ENCODE measurements at regions not wholly inside any gene's neighbourhood (a gene's known extent, or its start where the extent isn't known, plus 50 kb on each side); places are given as distances from the start of the nearest gene placed in this dataset.

DNA sequence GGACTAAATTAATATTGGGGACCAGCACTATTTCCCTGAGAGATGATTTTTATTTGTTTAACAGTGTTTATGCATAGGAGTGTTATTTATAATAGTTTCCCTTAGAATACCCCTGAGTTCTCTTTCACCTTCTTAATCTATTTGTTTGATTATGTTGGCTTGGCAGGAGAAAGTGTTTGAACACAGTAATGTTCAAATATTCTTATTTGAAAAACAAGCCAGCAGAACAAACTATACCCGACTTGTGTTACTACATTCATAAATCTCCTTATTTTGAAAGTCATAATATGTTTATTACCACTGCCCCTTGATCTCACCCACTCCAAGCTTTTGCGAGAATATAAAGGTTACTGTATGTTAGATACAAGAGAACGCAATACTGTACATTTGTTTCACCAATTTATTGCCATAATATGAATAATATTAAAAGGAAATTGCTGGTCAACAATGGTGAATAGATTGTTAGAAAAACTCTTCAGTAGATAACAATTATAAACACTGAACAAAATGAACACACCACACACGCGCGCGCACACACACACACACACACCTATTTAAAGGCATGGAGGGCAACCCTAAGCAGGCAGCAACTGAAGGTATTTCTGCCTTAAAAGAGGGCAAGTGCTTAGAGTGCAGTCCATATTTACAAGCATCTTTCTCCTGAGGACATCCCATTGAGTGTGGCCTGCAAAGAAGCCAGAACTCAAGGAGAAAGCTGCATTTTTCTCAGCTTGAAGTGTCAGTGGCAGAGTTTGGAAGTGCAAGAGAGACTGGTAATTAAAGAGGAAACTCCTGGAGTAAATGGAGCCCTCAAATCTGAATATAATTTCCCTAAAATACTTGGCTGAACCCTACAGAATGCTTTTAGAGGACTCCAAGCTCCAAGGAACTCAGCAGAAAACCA lies 279.4 kb upstream of the MAN1A1 start:
- in situ Hi-C loops (cut with HindIII; ENCODE audit: low sequenced_read_pairs): no loop called here

DNA sequence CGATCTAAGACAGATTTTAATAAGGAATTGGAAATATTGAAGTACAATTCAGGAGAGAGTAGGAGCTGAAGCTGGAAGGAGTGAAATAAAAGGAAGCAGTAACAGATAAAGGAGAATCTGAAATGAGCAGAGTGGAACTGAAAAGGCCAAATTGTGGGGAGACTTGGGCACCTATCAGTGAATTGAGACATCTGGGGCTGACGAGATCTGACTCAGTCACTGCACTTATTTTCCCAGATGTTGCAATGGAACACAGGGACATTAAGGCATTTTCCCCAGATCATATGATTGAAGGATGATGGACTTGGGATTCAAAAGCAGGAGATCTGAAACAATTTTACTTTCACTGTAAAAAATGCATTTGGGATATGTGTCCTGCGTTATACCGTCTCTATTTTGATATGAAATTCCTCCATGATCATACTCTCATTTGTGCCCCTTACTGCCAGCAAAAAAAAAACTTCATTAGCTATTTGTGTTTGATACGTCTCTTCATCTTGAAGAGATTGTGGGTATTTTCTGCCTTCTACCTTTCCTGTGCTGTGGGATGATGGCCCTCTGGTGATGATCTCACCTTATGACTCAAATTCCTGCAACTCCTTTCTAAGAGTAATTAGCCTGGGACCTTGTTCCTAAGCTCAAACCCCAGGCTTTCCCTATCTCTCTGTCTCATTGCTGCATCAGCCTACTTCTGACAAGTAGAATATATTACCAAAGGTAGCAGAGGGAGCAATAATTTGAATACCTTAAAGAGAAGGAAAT lies 278.5 kb upstream of the MAN1A1 start:
- in situ Hi-C loops (cut with HindIII; ENCODE audit: low sequenced_read_pairs): no loop called here

GRCh38 chr6:119626884-119627619 lies 277.5 kb upstream of the MAN1A1 start:
- in situ Hi-C loops (cut with HindIII; ENCODE audit: low sequenced_read_pairs): no loop called here

DNA sequence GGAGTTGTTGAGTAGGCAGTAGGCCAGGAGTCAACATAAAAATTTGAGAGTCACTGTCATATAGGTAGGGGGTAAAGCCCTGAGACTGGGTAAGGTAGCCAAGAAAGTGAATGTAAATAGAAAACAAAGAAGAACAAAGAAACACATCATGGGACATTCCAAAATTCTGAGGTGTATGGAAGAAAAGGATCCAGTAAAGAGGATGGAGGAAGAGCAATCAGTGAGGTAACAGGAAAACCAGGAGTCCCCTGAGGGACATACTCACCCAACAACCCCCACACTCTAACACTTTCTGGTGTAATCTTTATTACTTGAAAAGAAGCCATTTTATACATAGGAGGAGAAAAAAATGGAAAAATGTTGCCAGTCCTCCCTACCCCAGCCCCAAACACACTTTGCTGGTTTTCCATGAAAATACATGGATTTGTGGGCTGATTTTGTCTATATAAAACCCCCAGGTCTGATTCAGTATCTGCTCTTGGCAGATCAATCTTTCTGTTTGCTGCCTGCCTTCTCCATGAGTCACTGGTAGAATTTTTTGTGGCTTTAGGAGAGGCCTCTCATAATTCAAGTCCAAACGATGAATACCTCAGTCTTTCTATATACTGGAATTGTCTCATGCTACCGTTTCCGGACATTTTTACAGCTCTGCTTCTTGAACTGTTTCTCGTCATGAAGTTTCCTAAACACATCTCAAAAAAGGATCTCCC lies 271.4 kb upstream of the MAN1A1 start:
- in situ Hi-C loops (cut with HindIII; ENCODE audit: low sequenced_read_pairs): no loop called here

GRCh38 chr6:119614138-119614537 lies 264.6 kb upstream of the MAN1A1 start:
- in situ Hi-C loops (cut with HindIII; ENCODE audit: low sequenced_read_pairs): loop anchor here (5.0 kb wide), 1 partner anchor 33 kb away; no protein-coding TSS in a partner anchor

DNA sequence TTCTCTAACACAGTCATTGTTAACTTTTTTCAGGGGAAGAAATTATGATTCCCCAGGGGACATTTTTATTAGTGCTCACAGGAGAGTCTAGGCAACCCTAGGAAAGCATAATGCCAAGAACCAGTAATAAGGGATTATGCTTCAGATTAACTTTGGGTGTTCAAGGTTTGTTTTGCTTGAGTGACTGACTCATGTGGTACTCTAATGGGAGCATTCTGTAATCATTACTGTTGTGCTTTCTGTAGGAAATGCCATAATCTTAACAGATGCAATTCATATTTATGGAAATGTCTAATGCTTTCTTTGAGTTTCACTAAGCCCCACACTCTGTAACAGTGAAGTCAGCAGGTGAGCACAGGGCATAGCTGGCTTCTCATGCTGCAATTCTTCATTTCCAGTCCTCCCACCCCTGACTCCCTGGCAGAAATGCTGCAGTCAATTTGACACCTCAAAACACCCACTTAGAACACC lies 263.4 kb upstream of the MAN1A1 start:
- in situ Hi-C loops (cut with HindIII; ENCODE audit: low sequenced_read_pairs): loop anchor here (5.0 kb wide), 1 partner anchor 34 kb away; no protein-coding TSS in a partner anchor

DNA sequence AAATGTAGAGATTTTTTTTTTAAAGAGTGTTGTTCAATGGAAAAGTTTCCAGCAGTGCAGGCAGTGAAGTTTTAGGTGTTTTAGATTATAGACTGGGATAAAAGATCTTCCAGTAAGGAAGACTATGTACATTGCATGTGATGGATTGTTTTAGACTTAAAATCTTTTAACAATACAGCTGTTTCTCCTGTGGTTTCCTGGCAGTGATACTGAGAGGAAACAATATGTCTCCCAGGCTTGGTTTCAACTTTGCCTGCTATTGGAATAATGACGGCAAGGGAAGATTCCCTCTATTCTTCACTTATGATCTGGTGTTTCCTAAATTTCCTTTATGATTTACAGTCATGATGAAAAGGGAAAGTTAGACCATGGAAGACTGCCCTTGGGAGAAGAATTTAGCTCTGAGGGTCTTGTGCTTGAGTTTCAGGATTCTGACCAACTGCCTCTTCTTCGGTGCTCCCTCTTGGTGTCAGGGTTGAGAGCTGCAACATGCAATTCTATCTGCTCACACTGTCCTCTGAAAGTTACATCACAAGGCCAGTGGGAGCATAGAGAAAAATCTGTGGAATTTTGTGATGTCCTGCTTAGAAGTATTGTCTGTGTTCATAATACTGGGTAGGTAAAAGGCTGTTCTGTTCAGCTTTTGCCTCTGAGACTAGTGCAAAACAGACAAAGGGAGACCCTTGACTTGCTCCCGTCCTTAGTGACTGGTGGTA lies 262.8 kb upstream of the MAN1A1 start:
- in situ Hi-C loops (cut with HindIII; ENCODE audit: low sequenced_read_pairs): loop anchor here (5.0 kb wide), 1 partner anchor 35 kb away; no protein-coding TSS in a partner anchor

DNA sequence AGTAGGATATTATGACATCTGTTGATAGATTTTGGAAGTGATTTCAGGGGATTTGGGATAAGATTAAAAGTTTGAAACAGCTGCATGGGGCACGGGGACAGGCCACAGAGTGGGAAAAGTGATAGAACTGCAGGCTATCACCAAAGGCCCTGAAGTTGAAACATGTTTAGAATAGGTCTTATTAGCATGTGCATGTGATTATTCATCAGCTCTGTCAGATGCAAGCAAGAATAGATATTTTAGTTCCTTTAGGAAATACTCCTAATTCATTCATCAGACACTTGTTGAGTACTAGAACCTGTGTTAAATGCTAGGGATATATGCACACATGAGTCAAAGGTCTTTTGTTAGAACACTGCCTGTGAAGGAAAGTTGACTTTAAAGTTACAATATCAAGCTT lies 261.2 kb upstream of the MAN1A1 start:
- in situ Hi-C loops (cut with HindIII; ENCODE audit: low sequenced_read_pairs): loop anchor here (5.0 kb wide), 1 partner anchor 37 kb away; no protein-coding TSS in a partner anchor

DNA sequence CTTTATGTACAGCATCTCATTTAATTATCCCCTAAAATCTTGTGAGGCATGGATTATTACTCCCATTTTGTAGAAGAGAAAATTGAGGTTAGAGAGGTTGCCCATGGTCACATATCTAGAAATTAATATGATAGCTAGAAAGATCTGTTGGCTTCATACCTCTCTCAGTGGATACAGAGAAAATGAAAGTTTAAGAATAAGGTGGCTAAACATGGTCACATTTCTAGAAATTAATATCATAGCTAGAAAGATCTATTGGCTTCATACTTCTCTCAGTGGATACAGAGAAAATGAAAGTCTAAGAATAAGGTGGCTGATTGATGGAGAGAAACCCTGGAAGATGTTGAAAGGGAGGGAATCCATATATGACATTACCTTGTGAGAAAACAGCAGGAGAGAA lies 260.7 kb upstream of the MAN1A1 start:
- in situ Hi-C loops (cut with HindIII; ENCODE audit: low sequenced_read_pairs): loop anchor here (5.0 kb wide), 1 partner anchor 37 kb away; no protein-coding TSS in a partner anchor

- in situ Hi-C loops (cut with HindIII; ENCODE audit: low sequenced_read_pairs): loop anchor here (5.0 kb wide), 1 partner anchor 37 kb away; no protein-coding TSS in a partner anchor
These were observed 260.3 kb upstream of the MAN1A1 start for GRCh38 chr6:119609865-119610264.

GRCh38 chr6:119608994-119609393 lies 259.4 kb upstream of the MAN1A1 start:
- in situ Hi-C loops (cut with HindIII; ENCODE audit: low sequenced_read_pairs): no loop called here

- in situ Hi-C loops (cut with HindIII; ENCODE audit: low sequenced_read_pairs): no loop called here
These were observed 254.6 kb upstream of the MAN1A1 start for GRCh38 chr6:119604124-119604523.

DNA sequence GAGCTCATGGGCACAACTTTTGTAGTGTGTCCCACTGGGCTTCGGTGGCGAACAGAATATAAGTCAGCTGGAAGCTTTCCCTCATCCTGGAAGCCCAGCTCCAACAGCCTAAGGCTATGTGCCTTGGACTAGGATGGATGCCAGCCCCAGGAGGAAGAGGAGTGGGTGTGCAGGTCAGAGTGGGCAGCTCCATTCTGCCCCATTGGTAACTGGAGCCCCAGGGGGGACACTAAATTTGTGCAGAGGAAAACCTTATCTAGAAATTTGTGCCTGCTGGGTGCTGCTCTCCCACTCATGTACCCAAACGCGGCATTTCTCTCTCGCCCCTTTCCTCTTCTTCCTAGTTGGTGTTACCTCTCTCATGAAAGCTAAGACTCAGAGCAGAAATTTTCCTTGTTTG lies 253.9 kb upstream of the MAN1A1 start:
- in situ Hi-C loops (cut with HindIII; ENCODE audit: low sequenced_read_pairs): no loop called here

DNA sequence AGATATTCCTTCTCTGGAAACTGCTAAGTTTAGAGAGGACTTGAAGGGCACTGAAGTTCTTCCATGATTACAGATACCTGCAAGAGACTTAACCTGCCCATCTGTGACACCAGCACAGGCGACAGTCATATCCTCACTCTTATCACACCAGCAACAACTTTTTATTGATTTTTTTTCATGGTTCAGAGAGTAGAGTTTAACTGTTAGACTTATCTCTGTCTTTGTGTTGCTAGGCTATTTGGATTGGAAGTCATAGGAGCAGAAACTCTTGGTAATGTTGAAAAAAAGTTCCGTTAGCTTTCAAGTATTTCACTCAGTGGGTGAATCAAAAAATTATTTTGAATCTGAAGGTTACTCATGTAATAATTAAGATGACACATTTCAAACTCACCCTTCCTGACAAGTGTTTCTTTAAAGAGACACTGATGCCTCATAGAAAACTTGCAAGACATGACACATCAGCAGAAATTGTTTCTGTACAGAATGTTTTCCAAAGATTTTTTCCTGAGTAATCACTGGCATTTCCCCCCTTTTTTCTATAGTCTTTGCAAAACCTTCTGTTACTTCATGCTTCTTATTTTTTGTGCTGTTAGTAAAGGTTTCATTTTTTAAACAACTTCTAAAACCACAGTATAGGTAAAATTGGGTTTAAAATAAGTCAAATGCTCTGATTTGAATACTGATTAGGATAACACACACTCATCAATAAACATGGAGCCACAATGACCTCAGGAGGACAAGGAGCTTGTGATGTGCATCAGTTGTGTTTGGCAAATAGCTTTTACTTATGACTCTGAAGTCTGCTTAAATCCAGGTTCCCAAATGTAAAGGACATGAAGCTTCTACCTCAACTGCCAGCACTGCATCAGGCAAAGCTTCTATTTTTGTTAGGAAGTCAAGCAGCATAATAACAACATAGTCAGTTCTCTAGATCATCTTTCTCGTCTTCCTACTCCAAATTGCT lies 252.9 kb upstream of the MAN1A1 start:
- in situ Hi-C loops (cut with HindIII; ENCODE audit: low sequenced_read_pairs): no loop called here

GRCh38 chr6:119598883-119599282 lies 249.3 kb upstream of the MAN1A1 start:
- in situ Hi-C loops (cut with HindIII; ENCODE audit: low sequenced_read_pairs): no loop called here

DNA sequence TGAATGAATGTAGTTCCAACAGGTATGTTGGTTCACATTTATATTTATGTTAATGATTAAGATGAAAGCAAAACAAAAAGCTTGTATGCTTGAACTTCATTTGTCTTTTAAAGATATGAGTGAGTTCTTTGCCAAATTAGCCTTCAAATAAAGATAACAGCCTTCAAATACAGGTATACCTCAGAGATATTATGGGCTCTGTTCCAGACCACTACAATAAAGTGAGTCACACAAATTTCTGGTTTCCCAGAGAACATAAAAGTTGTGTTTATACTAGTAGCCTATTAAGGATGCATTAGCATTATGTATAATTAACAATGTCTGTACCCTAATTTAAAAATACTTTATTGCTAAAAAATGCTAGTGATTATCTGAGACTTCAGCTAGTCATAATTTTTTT lies 245.3 kb upstream of the MAN1A1 start:
- in situ Hi-C loops (cut with HindIII; ENCODE audit: low sequenced_read_pairs): no loop called here

GRCh38 chr6:119591235-119591634 lies 241.7 kb upstream of the MAN1A1 start:
- in situ Hi-C loops (cut with HindIII; ENCODE audit: low sequenced_read_pairs): no loop called here

DNA sequence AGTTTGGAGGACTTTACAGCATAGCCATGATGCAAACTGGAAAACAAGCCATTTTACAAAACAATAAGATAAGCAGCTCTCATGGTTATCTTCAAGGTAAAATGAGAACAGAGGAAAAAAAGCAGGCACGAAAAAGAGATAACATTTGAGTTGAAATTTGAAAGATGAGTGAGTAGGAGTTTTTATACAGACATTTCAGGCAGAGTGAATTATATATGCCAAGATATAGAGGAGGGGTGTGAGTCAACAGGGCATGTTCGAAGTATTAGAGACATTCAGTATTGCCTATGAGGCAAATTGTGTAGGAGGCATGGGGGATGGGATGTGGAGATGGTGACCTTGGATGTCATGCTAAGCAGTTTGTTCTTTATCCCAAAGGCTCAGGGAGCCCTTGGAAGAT lies 240.5 kb upstream of the MAN1A1 start:
- in situ Hi-C loops (cut with HindIII; ENCODE audit: low sequenced_read_pairs): no loop called here

Measured in endothelial cell of hepatic sinusoid (primary cell).